MM.1S (cell line): ENCODE measurements at regions not wholly inside any gene's neighbourhood (a gene's known extent, or its start where the extent isn't known, plus 50 kb on each side); places are given as distances from the start of the nearest gene placed in this dataset.

Experiments used
- DNase-seq: peaks from one replicate; pipeline ENCODE4 v3.0.0-alpha.2; 2015
- H2AFZ ChIP-seq: fragments of 300-600 bp; sonication (generic); 2 replicates; pipeline ENCODE4 v1.6.0; 2016; ENCODE audit warnings: antibody characterized with exemption, low read length
- H3F3A ChIP-seq: fragments of 300-600 bp; sonication (generic); 2 replicates; pipeline ENCODE4 v1.6.1; 2016; ENCODE audit warnings: mild to moderate bottlenecking, antibody characterized with exemption, low read length, moderate library complexity, mixed read lengths; ENCODE audit not compliant: insufficient read depth
- H3K27ac ChIP-seq: fragments of 300-600 bp; sonication (generic); 2 replicates; pipeline ENCODE4 v1.5.1; 2016; ENCODE audit warnings: mild to moderate bottlenecking, low read length
- H3K27me3 ChIP-seq: fragments of 300-600 bp; sonication (generic); replicated peaks from 2 replicates; pipeline ENCODE4 v1.6.0; 2016; ENCODE audit warnings: low read length; ENCODE audit not compliant: insufficient read depth
- H3K36me3 ChIP-seq: fragments of 300-600 bp; sonication (generic); replicated peaks from 2 replicates; pipeline ENCODE4 v1.6.1; 2016; ENCODE audit warnings: mild to moderate bottlenecking, low read length, mixed read lengths; ENCODE audit not compliant: insufficient read depth
- H3K4me1 ChIP-seq: fragments of 300-600 bp; sonication (generic); 2 replicates; pipeline ENCODE4 v1.6.1; 2016; ENCODE audit warnings: low read length, mixed read lengths
- H3K4me2 ChIP-seq: fragments of 300-600 bp; sonication (generic); 2 replicates; pipeline ENCODE4 v1.6.0; 2016; ENCODE audit warnings: low read depth, low read length
- H3K4me3 ChIP-seq: fragments of 300-600 bp; sonication (generic); 2 replicates; pipeline ENCODE4 v1.5.1; 2016; ENCODE audit warnings: low read length, mixed read lengths
- H3K79me2 ChIP-seq: fragments of 300-600 bp; sonication (generic); 2 replicates; pipeline ENCODE4 v1.6.1; 2016; ENCODE audit warnings: mixed run types, low read length, mixed read lengths
- H3K9ac ChIP-seq: fragments of 300-600 bp; sonication (generic); 2 replicates; pipeline ENCODE4 v1.6.1; 2016; ENCODE audit warnings: low read length, mixed read lengths
- H3K9me2 ChIP-seq: fragments of 300-600 bp; sonication (generic); replicated peaks from 2 replicates; pipeline ENCODE4 v1.6.1; 2016; ENCODE audit warnings: mild to moderate bottlenecking, low read length, mixed read lengths; ENCODE audit not compliant: insufficient read depth
- H3K9me3 ChIP-seq: fragments of 300-600 bp; sonication (generic); replicated peaks from 2 replicates; pipeline ENCODE4 v1.6.1; 2016; ENCODE audit warnings: mild to moderate bottlenecking, low read length, mixed read lengths; ENCODE audit not compliant: insufficient read depth
- H4K20me1 ChIP-seq: fragments of 300-600 bp; sonication (generic); 2 replicates; pipeline ENCODE4 v1.6.1; 2016; ENCODE audit warnings: mild to moderate bottlenecking, low read length, moderate library complexity, mixed read lengths; ENCODE audit not compliant: insufficient read depth
- CTCF ChIP-seq: fragments of 300-600 bp; sonication (generic); IDR thresholded peaks from 2 replicates; pipeline ENCODE4 v1.5.1; 2016; ENCODE audit warnings: antibody characterized with exemption, low read length, mixed read lengths
- EZH2 ChIP-seq: fragments of 300-600 bp; sonication (generic); optimal IDR thresholded peaks from 2 replicates; pipeline ENCODE3; 2017; ENCODE audit warnings: low read depth, mild to moderate bottlenecking, antibody characterized with exemption, low read length, mixed read lengths
- EZH2phosphoT487 ChIP-seq: fragments of 300-600 bp; sonication (generic); IDR thresholded peaks from 2 replicates; pipeline ENCODE4 v1.6.1; 2018; ENCODE audit warnings: antibody characterized with exemption, low read length

- DNase-seq, result no peak
Measured at GRCh38 chr4:11053601-11054220, 369.1 kb upstream of the CLNK start.

GRCh38 chr4:11051181-11051580 is 366.6 kb upstream of the CLNK start:
- Histone ChIP-seq H3K4me3 (no peak overlapping the region), H3K79me2 (no peaks in the 10 kb centered on the region), H3K4me2 (no peak overlapping the region), H4K20me1 (no peaks in the 10 kb centered on the region), H2AFZ (no peak overlapping the region), H3K27ac (no peak overlapping the region), H3K4me1 (no peaks in the 10 kb centered on the region), H3F3A (no peaks in the 10 kb centered on the region), H3K27me3 (no peaks in the 10 kb centered on the region), H3K36me3 (no peaks in the 10 kb centered on the region), H3K9me2 (no peaks in the 10 kb centered on the region), H3K9ac (no peak overlapping the region), H3K9me3 (no peaks in the 10 kb centered on the region)
- no peak for TF ChIP-seq EZH2
- no peak for TF ChIP-seq EZH2phosphoT487
- TF ChIP-seq CTCF, result no peak
- no peak for DNase-seq

More at GRCh38 chr4:11053601-11054220, 369.1 kb upstream of the CLNK start:
- TF ChIP-seq CTCF (no peak), EZH2 (no peak), EZH2phosphoT487 (no peak)
- Histone ChIP-seq H3K79me2 (no peaks in the 10 kb centered on the region), H3K4me3 (no peak overlapping the region), H3K4me2 (no peak overlapping the region), H4K20me1 (no peaks in the 10 kb centered on the region), H3K4me1 (no peaks in the 10 kb centered on the region), H3K9me2 (no peaks in the 10 kb centered on the region), H3K27ac (no peak overlapping the region), H3F3A (no peaks in the 10 kb centered on the region), H3K9ac (no peak overlapping the region), H2AFZ (no peak overlapping the region), H3K27me3 (no peaks in the 10 kb centered on the region), H3K9me3 (no peaks in the 10 kb centered on the region), H3K36me3 (no peaks in the 10 kb centered on the region)

- H3K36me3 ChIP-seq, result no peaks in the 10 kb centered on the region
- no peaks in the 10 kb centered on the region for H4K20me1 ChIP-seq
- H2AFZ ChIP-seq, result no peak overlapping the region
- no peak overlapping the region for H3K4me3 ChIP-seq
- H3K9me2 ChIP-seq, result no peaks in the 10 kb centered on the region
- no peaks in the 10 kb centered on the region for H3F3A ChIP-seq
- H3K4me1 ChIP-seq, result no peaks in the 10 kb centered on the region
- TF ChIP-seq EZH2phosphoT487 (no peak), EZH2 (no peak), CTCF (no peak)
- no peaks in the 10 kb centered on the region for H3K27me3 ChIP-seq
- no peak overlapping the region for H3K27ac ChIP-seq
- H3K79me2 ChIP-seq, result no peaks in the 10 kb centered on the region
- no peak overlapping the region for H3K9ac ChIP-seq
- H3K9me3 ChIP-seq, result no peaks in the 10 kb centered on the region
- no peak overlapping the region for H3K4me2 ChIP-seq
- no peak for DNase-seq
Measured at GRCh38 chr4:11050766-11051165, 366.2 kb upstream of the CLNK start.
